ENCODE measurements at regions not wholly inside any gene's neighbourhood (a gene's known extent, or its start where the extent isn't known, plus 50 kb on each side); places are given as distances from the start of the nearest gene placed in this dataset.

GRCh38 chr12:46908236-46908935, 82.6 kb upstream of the SLC38A4 start:
- in situ Hi-C loops (cut with MboI; ENCODE audit: low sequenced_read_pairs in 4 of 4) = no loop called here
- no peak for ATAC-seq
- no peaks in the 10 kb centered on the region for H3K36me3 ChIP-seq

GRCh38 chr12:46908936-46909635, 83.3 kb upstream of the SLC38A4 start:
- in situ Hi-C loops (cut with MboI; ENCODE audit: low sequenced_read_pairs in 4 of 4) (no loop called here), intact Hi-C loops (cut with DNase I; ENCODE audit: low total_unique reads) (no loop called here)
- no peaks in the 10 kb centered on the region for H3K27me3 ChIP-seq
- no peak for DNase-seq
- no peak overlapping the region for H3K27ac ChIP-seq
- no peaks in the 10 kb centered on the region for H3K36me3 ChIP-seq
- no peak for ATAC-seq
- no peak overlapping the region for H3K4me3 ChIP-seq
- no peaks in the 10 kb centered on the region for H3K9me3 ChIP-seq
- peaks cover 0 to 2% of the 10 kb centered on the region in 2 donors for H3K4me1 ChIP-seq
- no peak for TF ChIP-seq POLR2A (IDR thresholded peaks at IDR 0.05)
- TF ChIP-seq CTCF (IDR thresholded peaks at IDR 0.05 in 4 of 5, conservative IDR thresholded peaks at IDR 0.05 in 1 of 5) = no peak

More at GRCh38 chr12:46908236-46908935, 82.6 kb upstream of the SLC38A4 start:
- no peak for DNase-seq
- Histone ChIP-seq H3K4me1 (no peaks in the 10 kb centered on the region), H3K9me3 (no peaks in the 10 kb centered on the region), H3K4me3 (no peak overlapping the region), H3K27me3 (no peaks in the 10 kb centered on the region), H3K27ac (no peak overlapping the region)
- TF ChIP-seq CTCF (IDR thresholded peaks at IDR 0.05 in 4 of 5, conservative IDR thresholded peaks at IDR 0.05 in 1 of 5) (no peak), POLR2A (IDR thresholded peaks at IDR 0.05) (no peak)
- intact Hi-C loops (cut with DNase I; ENCODE audit: low total_unique reads) = no loop called here

DNA sequence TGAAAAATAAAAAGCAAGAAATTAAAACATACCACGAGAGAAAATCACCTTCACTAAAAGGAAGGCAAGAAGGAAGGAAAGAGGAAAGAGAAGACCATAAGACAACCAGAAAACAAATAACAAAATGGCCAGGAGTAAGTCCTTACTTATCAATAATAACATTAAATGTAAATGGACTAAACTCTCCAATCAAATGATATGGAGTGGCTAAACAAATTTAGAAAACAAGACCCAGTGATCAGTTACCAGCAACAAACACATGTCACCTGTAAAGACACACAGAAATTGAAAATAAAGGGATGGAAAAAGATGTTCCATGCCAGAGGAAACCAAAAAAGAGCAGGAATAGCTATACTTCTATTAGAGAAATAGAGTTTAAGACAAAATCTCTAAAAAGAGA, 85.0 kb upstream of the SLC38A4 start:
- in situ Hi-C loops (cut with MboI; ENCODE audit: low sequenced_read_pairs in 4 of 4) = loop anchor here in 1 of 4 donors (10.0 kb wide), 1 partner anchor 76 kb away; no protein-coding TSS in a partner anchor
- Histone ChIP-seq H3K9me3 (no peaks in the 10 kb centered on the region), H3K27ac (no peak overlapping the region), H3K36me3 (no peaks in the 10 kb centered on the region), H3K27me3 (no peaks in the 10 kb centered on the region), H3K4me1 (peaks cover 15 to 16% of the 10 kb centered on the region in 2 donors), H3K4me3 (no peak overlapping the region)
- TF ChIP-seq CTCF (IDR thresholded peaks at IDR 0.05 in 4 of 5, conservative IDR thresholded peaks at IDR 0.05 in 1 of 5) = no peak
- TF ChIP-seq POLR2A (IDR thresholded peaks at IDR 0.05) = no peak
- intact Hi-C loops (cut with DNase I; ENCODE audit: low total_unique reads) = no loop called here
- ATAC-seq = no peak
- DNase-seq = no peak

DNA sequence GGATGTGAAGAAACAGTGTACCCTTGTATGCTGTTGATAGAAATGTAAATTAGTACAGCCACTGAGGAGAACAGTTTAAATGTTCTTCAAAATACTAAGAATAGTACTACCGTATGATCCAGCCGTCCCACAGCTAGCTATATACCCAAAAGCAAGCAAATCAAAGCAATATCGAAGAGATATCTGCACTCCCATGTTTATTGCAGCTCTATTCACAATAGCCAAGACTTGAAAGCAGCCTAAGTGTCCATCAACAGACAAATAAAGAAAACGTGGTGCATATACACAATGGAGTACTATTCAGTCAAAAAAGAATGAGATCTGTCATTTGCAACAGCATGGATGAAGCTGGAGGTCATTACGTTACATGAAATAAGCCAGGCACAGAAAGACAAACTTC, 88.5 kb upstream of the SLC38A4 start:
- in situ Hi-C loops (cut with MboI; ENCODE audit: low sequenced_read_pairs in 4 of 4) = loop anchor here in 1 of 4 donors (10.0 kb wide), 1 partner anchor 80 kb away; no protein-coding TSS in a partner anchor
- ATAC-seq (no peak), DNase-seq (no peak)
- TF ChIP-seq CTCF (IDR thresholded peaks at IDR 0.05 in 4 of 5, conservative IDR thresholded peaks at IDR 0.05 in 1 of 5) (no peak), POLR2A (IDR thresholded peaks at IDR 0.05) (no peak)
- intact Hi-C loops (cut with DNase I; ENCODE audit: low total_unique reads) = no loop called here
- peaks cover 16 to 27% of the 10 kb centered on the region in 2 donors for H3K4me1 ChIP-seq
- no peaks in the 10 kb centered on the region for H3K9me3 ChIP-seq
- no peaks in the 10 kb centered on the region for H3K27me3 ChIP-seq
- no peak overlapping the region for H3K4me3 ChIP-seq
- no peaks in the 10 kb centered on the region for H3K36me3 ChIP-seq
- peak overlapping the region; percentile 71 to 82 (median 76) for H3K27ac ChIP-seq
